ENCODE measurements at regions not wholly inside any gene's neighbourhood (a gene's known extent, or its start where the extent isn't known, plus 50 kb on each side); places are given as distances from the start of the nearest gene placed in this dataset.
"Not testable (repeated sequence)": the region's sequence is repeated elsewhere in the genome, so short reads cannot be mapped to it uniquely, and the experiment has no call there.

GRCh38 chr2:12484536-12485115 lies 232.1 kb upstream of the TRIB2 start:
- DNase-seq: no peak

DNA sequence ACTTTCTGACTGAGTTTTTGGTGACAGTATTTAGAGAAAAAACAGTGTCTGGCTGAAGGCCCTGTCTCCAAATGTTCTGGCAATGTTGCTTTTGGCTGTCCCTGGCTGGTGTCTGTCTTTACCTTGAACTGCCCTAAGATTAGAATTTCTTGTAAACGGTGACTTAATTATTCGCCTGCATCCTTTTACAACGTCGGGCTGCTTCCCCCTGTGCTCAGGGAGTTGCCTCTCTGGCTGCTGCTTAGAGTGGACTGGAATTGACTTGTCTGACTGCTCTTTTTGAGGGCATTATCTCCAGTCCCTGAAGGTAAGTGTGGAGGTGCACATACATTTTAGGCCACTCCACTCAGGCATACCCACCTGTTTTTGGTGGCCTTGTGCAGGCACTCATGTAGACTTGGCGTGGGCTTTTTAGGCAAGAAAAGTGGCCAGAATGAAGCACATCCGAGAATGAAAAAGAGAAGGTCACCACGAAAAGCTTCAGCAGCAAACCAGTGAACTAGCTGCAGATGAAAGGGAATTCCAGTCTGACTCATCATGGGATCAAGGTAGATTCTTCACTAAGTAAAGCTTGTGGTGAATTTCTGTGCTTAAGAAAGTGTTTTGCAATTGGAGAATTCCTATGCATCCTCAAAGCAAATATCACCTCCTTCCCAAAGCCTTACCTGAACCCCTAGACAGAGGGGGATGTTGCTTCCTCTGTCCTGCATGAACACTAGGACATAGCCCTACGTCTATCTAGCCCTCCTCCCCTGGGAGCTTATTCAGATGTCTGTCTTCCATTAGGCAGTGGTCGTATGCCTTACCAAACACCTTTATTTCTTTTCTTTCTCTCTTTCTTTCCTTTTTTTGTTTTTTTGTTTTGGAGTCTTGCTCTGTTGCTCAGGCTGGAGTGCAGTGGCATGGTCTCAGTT lies 230.3 kb upstream of the TRIB2 start:
- no peak for DNase-seq

- DNase-seq: no peak
Observed at GRCh38 chr2:12487253-12488004, 229.3 kb upstream of the TRIB2 start.

GRCh38 chr2:12488352-12489318 lies 228.1 kb upstream of the TRIB2 start:
- peak; percentile 47 for DNase-seq

- DNase-seq: no peak
Observed at GRCh38 chr2:12490641-12491040, 226.1 kb upstream of the TRIB2 start.

DNA sequence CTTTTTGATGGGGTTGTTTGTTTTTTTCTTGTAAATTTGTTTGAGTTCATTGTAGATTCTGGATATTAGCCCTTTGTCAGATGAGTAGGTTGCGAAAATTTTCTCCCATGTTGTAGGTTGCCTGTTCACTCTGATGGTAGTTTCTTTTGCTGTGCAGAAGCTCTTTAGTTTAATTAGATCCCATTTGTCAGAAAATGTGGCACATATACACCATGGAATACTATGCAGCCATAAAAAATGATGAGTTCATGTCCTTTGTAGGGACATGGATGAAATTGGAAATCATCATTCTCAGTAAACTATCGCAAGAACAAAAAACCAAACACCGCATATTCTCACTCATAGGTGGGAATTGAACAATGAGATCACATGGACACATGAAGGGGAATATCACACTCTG lies 224.4 kb upstream of the TRIB2 start:
- not testable (repeated sequence) for DNase-seq

GRCh38 chr2:12493031-12493513 lies 223.7 kb upstream of the TRIB2 start:
- DNase-seq: no peak

DNA sequence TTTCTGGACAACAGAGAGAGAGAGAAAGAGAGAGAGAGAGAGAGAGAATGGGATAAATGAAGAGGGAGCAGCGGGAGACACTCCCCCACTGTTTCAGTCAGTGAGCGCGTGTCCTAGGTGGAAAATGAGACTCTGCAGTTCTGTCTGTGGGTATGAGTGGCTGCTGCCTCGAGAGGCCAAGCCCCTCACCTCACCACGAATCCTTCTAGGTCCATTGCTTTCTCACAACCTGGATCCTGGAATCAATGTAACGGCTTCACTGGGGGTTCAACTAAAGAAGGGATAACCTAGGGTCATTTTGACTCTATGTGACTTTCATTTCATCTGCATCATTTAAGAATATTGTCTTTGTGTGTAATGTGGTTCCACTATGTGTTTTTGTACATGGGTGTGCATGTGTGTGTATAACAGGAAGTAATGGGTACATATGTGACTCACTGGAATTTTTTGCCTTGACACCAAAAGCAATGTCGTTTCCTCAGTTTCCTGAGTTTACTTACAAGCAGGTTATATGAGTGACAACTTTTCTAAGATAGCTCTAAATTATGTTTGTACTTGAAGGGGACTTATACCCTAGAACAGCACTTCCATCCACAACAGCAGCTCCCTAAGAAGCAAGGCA lies 221.4 kb upstream of the TRIB2 start:
- no peak for DNase-seq

- no peak for DNase-seq
Observed at GRCh38 chr2:12498286-12498685, 218.4 kb upstream of the TRIB2 start.

- no peak for DNase-seq
Observed at GRCh38 chr2:12498704-12499103, 218.0 kb upstream of the TRIB2 start.

DNA sequence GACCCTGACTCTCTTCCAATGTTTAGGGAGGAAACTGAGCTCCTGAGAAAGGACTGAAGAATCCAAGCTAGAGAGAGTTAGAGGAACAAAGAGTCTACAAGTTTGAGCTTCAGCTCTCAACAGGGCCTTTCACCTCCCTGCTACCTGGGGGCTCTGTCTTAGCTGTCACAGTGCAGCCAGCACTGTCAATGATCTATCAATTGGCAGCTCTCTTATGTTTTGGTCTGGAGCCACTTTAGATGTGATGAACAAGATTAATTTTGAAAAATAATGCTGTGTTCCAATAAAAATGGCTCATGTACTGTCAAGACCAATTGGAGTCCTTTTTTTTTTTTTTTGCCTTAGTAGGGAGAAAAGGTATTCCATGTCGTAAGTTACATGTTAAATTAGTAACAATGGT lies 215.8 kb upstream of the TRIB2 start:
- DNase-seq: no peak

DNA sequence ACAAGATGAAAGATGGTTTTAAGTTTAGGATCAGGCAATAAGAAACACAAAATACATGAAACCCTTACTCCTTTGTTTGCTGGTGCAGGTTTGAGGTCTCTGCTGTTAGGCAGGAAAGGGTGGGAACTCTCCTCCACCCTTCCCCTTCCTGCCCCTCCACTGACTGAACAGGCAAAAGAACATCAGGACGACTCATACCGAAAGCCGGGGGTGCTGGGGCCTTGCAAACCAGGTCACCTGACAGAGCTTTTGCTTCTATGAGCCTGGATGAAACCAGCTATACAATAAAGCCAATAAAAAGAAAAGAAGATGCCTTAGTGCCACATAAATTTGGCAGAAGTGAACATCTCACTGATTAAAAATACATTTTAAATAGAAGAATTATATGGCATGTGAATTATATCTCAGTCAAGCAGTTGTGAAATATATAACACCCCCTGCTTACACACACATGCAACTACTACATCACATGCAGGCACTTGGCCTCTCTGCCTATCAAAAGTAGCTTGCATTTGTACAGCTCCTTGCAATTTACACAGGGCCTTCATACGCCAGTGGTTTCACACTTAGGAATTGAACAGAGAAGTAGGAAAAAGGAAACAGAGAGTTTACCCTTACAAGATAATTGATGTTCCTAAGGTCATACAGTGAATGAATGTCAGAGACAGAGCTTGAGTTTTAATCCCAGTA lies 215.1 kb upstream of the TRIB2 start:
- peak; percentile 69 for DNase-seq

DNA sequence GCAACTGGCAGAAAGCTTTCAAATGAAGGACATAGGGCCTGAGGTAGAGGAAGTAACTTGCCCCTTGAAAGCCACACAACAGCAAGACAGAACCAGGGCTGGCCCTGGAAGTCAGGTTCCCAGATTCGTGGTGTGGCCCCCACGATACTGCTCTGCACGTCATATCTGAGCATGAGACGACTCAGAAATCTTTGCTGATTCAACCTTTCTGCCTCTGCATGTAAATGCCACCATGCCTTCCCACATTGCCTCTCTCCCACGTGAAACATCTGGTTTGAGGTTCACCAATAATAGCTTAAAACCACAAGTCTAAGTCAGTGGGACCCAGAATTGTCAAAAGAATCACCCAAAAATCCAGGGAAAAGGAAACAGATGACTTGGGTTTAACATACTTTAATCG lies 214.0 kb upstream of the TRIB2 start:
- DNase-seq: no peak

GRCh38 chr2:12504443-12504842 lies 212.3 kb upstream of the TRIB2 start:
- DNase-seq: no peak

DNA sequence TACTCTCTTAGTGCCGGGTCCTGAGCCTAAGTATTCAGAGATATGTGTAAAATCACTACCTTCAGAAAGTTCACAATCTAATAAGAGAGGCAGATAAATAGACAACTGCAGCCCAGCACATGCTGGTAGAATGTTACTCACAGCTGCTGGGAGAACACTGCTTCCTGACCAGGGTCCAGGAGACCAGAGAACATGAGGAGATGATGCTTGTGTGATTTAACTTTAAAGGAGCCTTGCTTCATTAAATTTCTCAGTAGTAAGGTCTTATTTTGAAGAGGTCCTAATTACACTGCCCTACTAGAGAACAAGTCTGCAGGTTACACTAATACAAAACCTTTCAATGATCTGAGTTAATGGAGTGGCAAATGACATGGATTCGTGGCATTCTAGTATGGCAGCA lies 209.9 kb upstream of the TRIB2 start:
- no peak for DNase-seq

GRCh38 chr2:12507295-12507694 lies 209.4 kb upstream of the TRIB2 start:
- DNase-seq: peak; percentile 42

DNA sequence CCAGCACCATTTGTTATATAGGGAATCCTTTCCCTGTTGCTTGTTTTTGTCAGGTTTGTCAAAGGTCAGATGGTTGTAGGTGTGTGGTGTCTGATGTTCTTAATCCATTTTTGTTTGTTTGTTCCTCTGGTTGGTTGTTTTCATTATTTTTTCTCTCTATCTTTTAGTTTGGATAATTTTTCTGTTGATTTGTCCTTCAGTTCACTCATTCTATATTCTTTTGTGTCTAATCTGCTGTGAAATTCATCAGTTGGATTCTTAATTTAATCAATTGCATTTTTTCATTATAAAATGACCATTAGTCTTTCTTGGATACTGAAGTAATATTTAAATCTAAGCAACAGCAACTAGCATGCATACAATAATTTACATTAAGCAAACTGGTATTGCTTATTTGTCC lies 206.7 kb upstream of the TRIB2 start:
- no peak for DNase-seq

DNA sequence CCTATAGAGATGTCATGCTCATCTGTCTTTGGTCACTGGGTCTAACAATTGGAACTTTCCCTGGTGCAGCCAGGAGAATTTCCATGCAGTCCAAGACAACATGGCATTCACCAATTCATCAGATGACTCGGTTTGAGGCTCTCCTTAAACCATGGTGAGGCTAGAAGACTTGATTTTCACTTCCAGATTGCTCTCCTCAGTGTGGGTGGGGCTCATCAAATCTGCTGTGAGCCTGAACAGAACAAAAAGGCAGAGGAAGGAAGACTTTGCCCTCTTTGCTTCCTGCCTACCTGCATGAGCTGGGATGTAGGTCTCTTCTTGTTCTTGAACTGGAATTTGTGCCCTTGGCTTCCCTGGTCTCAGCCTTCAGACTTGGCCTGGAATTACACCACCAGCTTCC lies 203.4 kb upstream of the TRIB2 start:
- DNase-seq: no peak

DNA sequence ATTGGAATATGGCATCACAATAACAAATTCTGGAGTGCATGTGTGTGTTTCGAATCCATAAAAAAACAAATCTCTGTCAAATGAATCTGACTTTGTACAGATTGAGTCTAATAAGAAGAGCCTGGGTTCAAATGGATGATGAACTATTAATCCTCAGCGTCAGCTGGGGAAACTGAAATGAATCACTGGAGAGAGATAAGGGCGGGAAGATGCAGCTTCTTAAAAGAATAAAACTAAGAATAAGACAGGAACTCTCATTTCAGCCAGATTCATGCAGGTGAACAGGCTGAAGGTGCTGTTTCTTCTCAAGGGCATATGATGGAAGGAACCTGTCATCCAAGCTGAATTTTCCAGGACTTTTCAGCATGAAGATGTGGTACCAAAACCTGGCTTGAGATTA lies 202.6 kb upstream of the TRIB2 start:
- DNase-seq: no peak

- DNase-seq: peak; percentile 57
Observed at GRCh38 chr2:12514631-12515437, 201.9 kb upstream of the TRIB2 start.
